ENCODE measurements at regions not wholly inside any gene's neighbourhood (a gene's known extent, or its start where the extent isn't known, plus 50 kb on each side); places are given as distances from the start of the nearest gene placed in this dataset.

GRCh38 chr10:15432266-15432665 is 61.2 kb upstream of the FAM171A1 start:
- Histone ChIP-seq H3K79me2 (ENCODE audit: insufficient read depth, low read length) (no peaks in the 10 kb centered on the region), H4K20me1 (ENCODE audit: insufficient read depth, low read length) (no peaks in the 10 kb centered on the region), H2AFZ (ENCODE audit: low read length) (no peak overlapping the region), H3K27me3 (ENCODE audit: insufficient read depth, low read length) (no peaks in the 10 kb centered on the region), H3K4me2 (ENCODE audit: low read length) (no peak overlapping the region), H3K27ac (ENCODE audit: low read depth, low read length, poor library complexity, severe bottlenecking) (no peak overlapping the region), H3F3A (ENCODE audit: insufficient read depth, low read length) (no peaks in the 10 kb centered on the region), H3K9me2 (ENCODE audit: low read depth, low read length) (no peaks in the 10 kb centered on the region), H3K36me3 (ENCODE audit: insufficient read depth, low read length) (no peaks in the 10 kb centered on the region), H3K4me3 (ENCODE audit: low read depth, low read length, poor library complexity, severe bottlenecking) (no peak overlapping the region), H3K9ac (ENCODE audit: low read length) (no peak overlapping the region), H3K4me1 (ENCODE audit: insufficient read depth, low read length, severe bottlenecking) (no peaks in the 10 kb centered on the region), H3K9me3 (ENCODE audit: low read length) (no peaks in the 10 kb centered on the region)
- TF ChIP-seq CTCF (IDR thresholded peaks at IDR 0.05; ENCODE audit: low read length), result no peak
- TF ChIP-seq EZH2 (IDR thresholded peaks at IDR 0.05; ENCODE audit: borderline replicate concordance, low read length), result no peak

GRCh38 chr10:15430969-15431771 is 60.1 kb upstream of the FAM171A1 start:
- Histone ChIP-seq H3K9me2 (ENCODE audit: low read depth, low read length) (no peaks in the 10 kb centered on the region), H3K4me2 (ENCODE audit: low read length) (no peak overlapping the region), H3F3A (ENCODE audit: insufficient read depth, low read length) (no peaks in the 10 kb centered on the region), H4K20me1 (ENCODE audit: insufficient read depth, low read length) (no peaks in the 10 kb centered on the region), H3K4me3 (ENCODE audit: low read depth, low read length, poor library complexity, severe bottlenecking) (no peak overlapping the region), H3K79me2 (ENCODE audit: insufficient read depth, low read length) (no peaks in the 10 kb centered on the region), H3K4me1 (ENCODE audit: insufficient read depth, low read length, severe bottlenecking) (no peaks in the 10 kb centered on the region), H3K27ac (ENCODE audit: low read depth, low read length, poor library complexity, severe bottlenecking) (no peak overlapping the region), H3K9me3 (ENCODE audit: low read length) (no peaks in the 10 kb centered on the region), H2AFZ (ENCODE audit: low read length) (no peak overlapping the region), H3K9ac (ENCODE audit: low read length) (no peak overlapping the region), H3K36me3 (ENCODE audit: insufficient read depth, low read length) (no peaks in the 10 kb centered on the region), H3K27me3 (ENCODE audit: insufficient read depth, low read length) (no peaks in the 10 kb centered on the region)
- no peak for TF ChIP-seq EZH2 (IDR thresholded peaks at IDR 0.05; ENCODE audit: borderline replicate concordance, low read length)
- no peak for TF ChIP-seq CTCF (IDR thresholded peaks at IDR 0.05; ENCODE audit: low read length)

- H3K27ac ChIP-seq (ENCODE audit: low read depth, low read length, poor library complexity, severe bottlenecking), result no peak overlapping the region
- H3K4me2 ChIP-seq (ENCODE audit: low read length), result no peak overlapping the region
- H2AFZ ChIP-seq (ENCODE audit: low read length), result no peak overlapping the region
- no peak overlapping the region for H3K4me3 ChIP-seq (ENCODE audit: low read depth, low read length, poor library complexity, severe bottlenecking)
- no peaks in the 10 kb centered on the region for H3K36me3 ChIP-seq (ENCODE audit: insufficient read depth, low read length)
- H3K27me3 ChIP-seq (ENCODE audit: insufficient read depth, low read length), result no peaks in the 10 kb centered on the region
- H4K20me1 ChIP-seq (ENCODE audit: insufficient read depth, low read length), result no peaks in the 10 kb centered on the region
- no peaks in the 10 kb centered on the region for H3F3A ChIP-seq (ENCODE audit: insufficient read depth, low read length)
- H3K9me3 ChIP-seq (ENCODE audit: low read length), result no peaks in the 10 kb centered on the region
- no peaks in the 10 kb centered on the region for H3K79me2 ChIP-seq (ENCODE audit: insufficient read depth, low read length)
- H3K4me1 ChIP-seq (ENCODE audit: insufficient read depth, low read length, severe bottlenecking), result no peaks in the 10 kb centered on the region
- no peaks in the 10 kb centered on the region for H3K9me2 ChIP-seq (ENCODE audit: low read depth, low read length)
- no peak overlapping the region for H3K9ac ChIP-seq (ENCODE audit: low read length)
- TF ChIP-seq EZH2 (IDR thresholded peaks at IDR 0.05; ENCODE audit: borderline replicate concordance, low read length), result no peak
These were observed 57.6 kb upstream of the FAM171A1 start for GRCh38 chr10:15428681-15429080.

Data from OCI-LY1 (cell line).